ENCODE measurements at regions not wholly inside any gene's neighbourhood (a gene's known extent, or its start where the extent isn't known, plus 50 kb on each side); places are given as distances from the start of the nearest gene placed in this dataset.
"Not testable (repeated sequence)": the region's sequence is repeated elsewhere in the genome, so short reads cannot be mapped to it uniquely, and the experiment has no call there.

- no peak overlapping the region for H3K4me3 ChIP-seq (ENCODE audit: low read depth, low read length)
- TF ChIP-seq CTCF (IDR thresholded peaks at IDR 0.05; ENCODE audit: low read depth, low read length): no peak
These were observed 50.6 kb upstream of the SLC44A3 start for GRCh38 chr1:94769551-94769950.

GRCh38 chr1:94768036-94768435 lies 52.1 kb upstream of the SLC44A3 start:
- H3K4me3 ChIP-seq (ENCODE audit: low read depth, low read length): no peak overlapping the region
- TF ChIP-seq CTCF (IDR thresholded peaks at IDR 0.05; ENCODE audit: low read depth, low read length): no peak

- H3K4me3 ChIP-seq (ENCODE audit: low read depth, low read length): no peak overlapping the region
- TF ChIP-seq CTCF (IDR thresholded peaks at IDR 0.05; ENCODE audit: low read depth, low read length): no peak
These were observed 54.2 kb upstream of the SLC44A3 start for GRCh38 chr1:94765958-94766357.

- no peak overlapping the region for H3K4me3 ChIP-seq (ENCODE audit: low read depth, low read length)
- no peak for TF ChIP-seq CTCF (IDR thresholded peaks at IDR 0.05; ENCODE audit: low read depth, low read length)
These were observed 61.0 kb upstream of the SLC44A3 start for GRCh38 chr1:94759188-94759587.

GRCh38 chr1:94757931-94758330 lies 62.2 kb upstream of the SLC44A3 start:
- no peak overlapping the region for H3K4me3 ChIP-seq (ENCODE audit: low read depth, low read length)
- TF ChIP-seq CTCF (IDR thresholded peaks at IDR 0.05; ENCODE audit: low read depth, low read length): no peak

- TF ChIP-seq CTCF (IDR thresholded peaks at IDR 0.05; ENCODE audit: low read depth, low read length): no peak
- H3K4me3 ChIP-seq (ENCODE audit: low read depth, low read length): no peak overlapping the region
These were observed 64.5 kb upstream of the SLC44A3 start for GRCh38 chr1:94755675-94756074.

- H3K4me3 ChIP-seq (ENCODE audit: low read depth, low read length): not testable (repeated sequence)
These were observed 65.1 kb upstream of the SLC44A3 start for GRCh38 chr1:94755016-94755415.

- H3K4me3 ChIP-seq (ENCODE audit: low read depth, low read length): no peak overlapping the region
- no peak for TF ChIP-seq CTCF (IDR thresholded peaks at IDR 0.05; ENCODE audit: low read depth, low read length)
These were observed 65.6 kb upstream of the SLC44A3 start for GRCh38 chr1:94754570-94754969.

Data from WI38 (cell line).